A549 (cell line): ENCODE measurements at regions not wholly inside any gene's neighbourhood (a gene's known extent, or its start where the extent isn't known, plus 50 kb on each side); places are given as distances from the start of the nearest gene placed in this dataset.

Experiments used
- POLR2AphosphoS2 ChIP-seq: conservative IDR thresholded peaks from 2 replicates; pipeline ENCODE4 v1.6.1; 2012; ENCODE audit warnings: low read length, improper control_type of control experiment, inconsistent platforms
- RNF2 ChIP-seq: fragments of 200-600 bp; sonication (generic); IDR thresholded peaks from 2 replicates; pipeline ENCODE4 v1.6.1; 2016; ENCODE audit warnings: low read depth, mild to moderate bottlenecking, antibody characterized with exemption, moderate library complexity, borderline replicate concordance
- TF ChIP-seq, protein P1 (sequence below): IDR thresholded peaks from 2 replicates; pipeline ENCODE4 v1.6.1; 2012

DNA sequence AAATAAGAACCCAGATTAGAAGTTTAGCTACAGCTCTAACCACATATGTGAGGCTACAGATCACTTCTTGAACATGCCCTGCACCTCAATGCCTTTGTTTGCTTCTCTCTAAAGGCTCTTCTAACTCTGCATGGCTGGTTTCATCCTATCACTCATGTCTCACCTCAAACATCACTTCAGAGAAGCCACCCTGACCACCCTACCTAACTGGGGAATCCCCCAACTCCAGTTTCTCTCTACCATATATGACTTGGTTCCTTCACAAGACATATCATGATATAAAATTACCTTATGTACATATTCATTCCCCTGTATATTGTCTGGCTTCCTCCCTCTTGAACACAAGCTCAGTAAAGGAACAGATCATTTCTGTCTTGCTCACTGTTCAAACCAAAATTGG lies 250.2 kb upstream of the GRIP1 start:
- TF ChIP-seq, protein P1, sequence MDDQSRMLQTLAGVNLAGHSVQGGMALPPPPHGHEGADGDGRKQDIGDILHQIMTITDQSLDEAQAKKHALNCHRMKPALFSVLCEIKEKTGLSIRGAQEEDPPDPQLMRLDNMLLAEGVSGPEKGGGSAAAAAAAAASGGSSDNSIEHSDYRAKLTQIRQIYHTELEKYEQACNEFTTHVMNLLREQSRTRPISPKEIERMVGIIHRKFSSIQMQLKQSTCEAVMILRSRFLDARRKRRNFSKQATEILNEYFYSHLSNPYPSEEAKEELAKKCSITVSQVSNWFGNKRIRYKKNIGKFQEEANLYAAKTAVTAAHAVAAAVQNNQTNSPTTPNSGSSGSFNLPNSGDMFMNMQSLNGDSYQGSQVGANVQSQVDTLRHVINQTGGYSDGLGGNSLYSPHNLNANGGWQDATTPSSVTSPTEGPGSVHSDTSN: no peak
- TF ChIP-seq RNF2: no peak
- no peak for TF ChIP-seq POLR2AphosphoS2
